ENCODE measurements at regions not wholly inside any gene's neighbourhood (a gene's known extent, or its start where the extent isn't known, plus 50 kb on each side); places are given as distances from the start of the nearest gene placed in this dataset.

DNA sequence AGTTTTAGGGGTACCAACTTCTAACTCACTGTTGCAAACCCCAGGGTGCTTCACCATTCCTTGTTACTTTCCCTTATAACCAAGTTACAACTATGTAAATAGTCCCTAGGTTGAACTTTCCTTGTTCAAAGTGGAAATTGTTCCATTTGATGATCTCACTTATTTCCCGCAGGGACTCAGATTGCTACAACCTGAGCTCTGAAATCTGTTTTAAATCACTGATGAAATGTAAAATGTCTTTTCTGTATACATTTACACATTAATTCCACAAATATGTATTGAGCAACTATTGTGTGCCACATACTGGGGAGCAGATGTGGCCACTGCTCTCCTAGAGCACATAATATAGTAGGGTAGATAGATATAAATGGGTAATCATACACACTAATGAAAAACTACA lies 69.1 kb upstream of the TARS1 start:
- TF ChIP-seq, protein P1, sequence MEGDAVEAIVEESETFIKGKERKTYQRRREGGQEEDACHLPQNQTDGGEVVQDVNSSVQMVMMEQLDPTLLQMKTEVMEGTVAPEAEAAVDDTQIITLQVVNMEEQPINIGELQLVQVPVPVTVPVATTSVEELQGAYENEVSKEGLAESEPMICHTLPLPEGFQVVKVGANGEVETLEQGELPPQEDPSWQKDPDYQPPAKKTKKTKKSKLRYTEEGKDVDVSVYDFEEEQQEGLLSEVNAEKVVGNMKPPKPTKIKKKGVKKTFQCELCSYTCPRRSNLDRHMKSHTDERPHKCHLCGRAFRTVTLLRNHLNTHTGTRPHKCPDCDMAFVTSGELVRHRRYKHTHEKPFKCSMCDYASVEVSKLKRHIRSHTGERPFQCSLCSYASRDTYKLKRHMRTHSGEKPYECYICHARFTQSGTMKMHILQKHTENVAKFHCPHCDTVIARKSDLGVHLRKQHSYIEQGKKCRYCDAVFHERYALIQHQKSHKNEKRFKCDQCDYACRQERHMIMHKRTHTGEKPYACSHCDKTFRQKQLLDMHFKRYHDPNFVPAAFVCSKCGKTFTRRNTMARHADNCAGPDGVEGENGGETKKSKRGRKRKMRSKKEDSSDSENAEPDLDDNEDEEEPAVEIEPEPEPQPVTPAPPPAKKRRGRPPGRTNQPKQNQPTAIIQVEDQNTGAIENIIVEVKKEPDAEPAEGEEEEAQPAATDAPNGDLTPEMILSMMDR (conservative IDR thresholded peaks at IDR 0.05) = no peak
- TF ChIP-seq EZH2 (IDR thresholded peaks at IDR 0.05; ENCODE audit: low read depth) = no peak
